NCI-H526 treated with DMSO at 0.1 percent for 48 hours (cell line): ENCODE measurements at regions not wholly inside any gene's neighbourhood (a gene's known extent, or its start where the extent isn't known, plus 50 kb on each side); places are given as distances from the start of the nearest gene placed in this dataset.
"Not testable (repeated sequence)": the region's sequence is repeated elsewhere in the genome, so short reads cannot be mapped to it uniquely, and the experiment has no call there.

Experiments
- DNase-seq: peaks from one replicate; lab custom pipeline; 2025; lab: John Stamatoyannopoulos, UW

GRCh38 chr4:3589946-3590924 lies 58.0 kb upstream of the LRPAP1 start:
- not testable (repeated sequence) for DNase-seq

- DNase-seq, result not testable (repeated sequence)
Observed at GRCh38 chr4:3589379-3589778, 57.2 kb upstream of the LRPAP1 start.

- DNase-seq, result not testable (repeated sequence)
Observed at GRCh38 chr4:3588517-3589194, 56.4 kb upstream of the LRPAP1 start.

- not testable (repeated sequence) for DNase-seq
Observed at GRCh38 chr4:3586596-3586995, 54.4 kb upstream of the LRPAP1 start.

GRCh38 chr4:3585567-3585966 lies 53.3 kb upstream of the LRPAP1 start:
- DNase-seq, result not testable (repeated sequence)

- no peak for DNase-seq
Observed at GRCh38 chr4:3582091-3582475, 49.9 kb upstream of the LRPAP1 start.
